ENCODE measurements at regions not wholly inside any gene's neighbourhood (a gene's known extent, or its start where the extent isn't known, plus 50 kb on each side); places are given as distances from the start of the nearest gene placed in this dataset.
A peak's percentile ranks its signal among the peaks of the same experiment; 100 is the strongest.

DNA sequence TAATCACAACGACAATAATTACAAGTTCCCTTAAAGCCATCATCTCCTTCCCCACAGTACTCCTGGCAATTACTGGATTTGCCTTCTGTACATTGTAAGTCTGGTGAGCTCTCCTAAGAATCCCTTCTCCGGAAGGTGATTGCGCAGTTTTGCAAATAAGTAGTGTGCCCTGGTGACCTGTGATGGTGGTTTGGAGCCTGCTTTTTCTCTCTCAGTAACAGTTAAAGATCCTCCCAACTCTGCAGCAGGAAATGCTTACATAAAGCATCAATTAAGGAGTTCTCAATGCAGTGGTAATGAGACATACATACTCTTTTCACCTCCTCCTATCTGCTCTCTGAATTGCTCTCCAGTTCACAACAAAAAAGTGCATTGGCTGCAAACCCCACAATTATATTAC lies 159.7 kb downstream of the SH2D1A start:
- Histone ChIP-seq H3K4me1 (ENCODE audit: control insufficient read depth, extremely low read depth, insufficient read depth, low read length) (no peaks in the 10 kb centered on the region), H3K9ac (ENCODE audit: insufficient read depth, low read length) (no peak overlapping the region), H2AFZ (ENCODE audit: low read length) (no peak overlapping the region), H3K27me3 (ENCODE audit: control insufficient read depth, insufficient read depth, low read length) (no peaks in the 10 kb centered on the region), H4K20me1 (ENCODE audit: control insufficient read depth, extremely low read depth, insufficient read depth, low read length) (no peaks in the 10 kb centered on the region), H3K4me2 (ENCODE audit: extremely low read depth, insufficient read depth, low read length) (no peak overlapping the region), H3K27ac (ENCODE audit: insufficient read depth, low read length) (no peak overlapping the region), H3K9me3 (ENCODE audit: control insufficient read depth, insufficient read depth, low read depth, low read length) (no peaks in the 10 kb centered on the region), H3K36me3 (ENCODE audit: control insufficient read depth, insufficient read depth, low read length) (no peaks in the 10 kb centered on the region), H3K79me2 (ENCODE audit: control insufficient read depth, insufficient read depth, low read length) (no peaks in the 10 kb centered on the region), H3K4me3 (replicated peaks in 1 of 4; ENCODE audit: control extremely low read depth in 1 of 4, insufficient read depth in 1 of 4, low read depth in 3 of 4, low read length in 4 of 4) (no peak overlapping the region)
- TF ChIP-seq EZH2 (IDR thresholded peaks at IDR 0.05; ENCODE audit: low read length, missing control alignments): no peak
- TF ChIP-seq, protein P1, sequence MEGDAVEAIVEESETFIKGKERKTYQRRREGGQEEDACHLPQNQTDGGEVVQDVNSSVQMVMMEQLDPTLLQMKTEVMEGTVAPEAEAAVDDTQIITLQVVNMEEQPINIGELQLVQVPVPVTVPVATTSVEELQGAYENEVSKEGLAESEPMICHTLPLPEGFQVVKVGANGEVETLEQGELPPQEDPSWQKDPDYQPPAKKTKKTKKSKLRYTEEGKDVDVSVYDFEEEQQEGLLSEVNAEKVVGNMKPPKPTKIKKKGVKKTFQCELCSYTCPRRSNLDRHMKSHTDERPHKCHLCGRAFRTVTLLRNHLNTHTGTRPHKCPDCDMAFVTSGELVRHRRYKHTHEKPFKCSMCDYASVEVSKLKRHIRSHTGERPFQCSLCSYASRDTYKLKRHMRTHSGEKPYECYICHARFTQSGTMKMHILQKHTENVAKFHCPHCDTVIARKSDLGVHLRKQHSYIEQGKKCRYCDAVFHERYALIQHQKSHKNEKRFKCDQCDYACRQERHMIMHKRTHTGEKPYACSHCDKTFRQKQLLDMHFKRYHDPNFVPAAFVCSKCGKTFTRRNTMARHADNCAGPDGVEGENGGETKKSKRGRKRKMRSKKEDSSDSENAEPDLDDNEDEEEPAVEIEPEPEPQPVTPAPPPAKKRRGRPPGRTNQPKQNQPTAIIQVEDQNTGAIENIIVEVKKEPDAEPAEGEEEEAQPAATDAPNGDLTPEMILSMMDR (conservative IDR thresholded peaks at IDR 0.05 in 1 of 2, IDR thresholded peaks at IDR 0.05 in 1 of 2; ENCODE audit: low read depth in 1 of 2, low read length in 2 of 2): no peak
- no peak for DNase-seq (ENCODE audit: low read depth in 2 of 2)

DNA sequence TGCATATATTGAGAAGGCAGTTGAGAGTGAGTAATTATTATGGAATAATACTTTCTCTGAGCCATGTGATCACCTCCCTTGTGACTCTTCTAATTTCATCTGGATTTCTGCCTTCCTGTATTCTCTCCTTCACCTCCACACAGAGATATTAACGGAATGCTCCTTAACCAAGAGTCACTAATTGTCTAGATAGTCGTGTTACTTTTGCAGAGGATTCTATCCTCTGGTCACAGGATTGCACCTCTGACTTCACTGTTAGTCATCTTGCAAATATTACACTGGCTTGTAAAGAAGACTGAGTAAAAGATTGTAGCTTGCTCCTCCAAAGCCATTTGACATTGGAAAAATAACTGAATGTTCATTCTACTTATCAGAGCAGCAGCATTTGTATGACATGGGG lies 160.9 kb downstream of the SH2D1A start:
- no peak for TF ChIP-seq EZH2 (IDR thresholded peaks at IDR 0.05; ENCODE audit: low read length, missing control alignments)
- TF ChIP-seq, protein P1 (conservative IDR thresholded peaks at IDR 0.05 in 1 of 2, IDR thresholded peaks at IDR 0.05 in 1 of 2; ENCODE audit: low read depth in 1 of 2, low read length in 2 of 2): no peak
- Histone ChIP-seq H3K79me2 (ENCODE audit: control insufficient read depth, insufficient read depth, low read length) (no peaks in the 10 kb centered on the region), H3K4me2 (ENCODE audit: extremely low read depth, insufficient read depth, low read length) (no peak overlapping the region), H3K4me3 (replicated peaks in 1 of 4; ENCODE audit: control extremely low read depth in 1 of 4, insufficient read depth in 1 of 4, low read depth in 3 of 4, low read length in 4 of 4) (no peak overlapping the region), H4K20me1 (ENCODE audit: control insufficient read depth, extremely low read depth, insufficient read depth, low read length) (no peaks in the 10 kb centered on the region), H3K27ac (ENCODE audit: insufficient read depth, low read length) (no peak overlapping the region), H3K9me3 (ENCODE audit: control insufficient read depth, insufficient read depth, low read depth, low read length) (no peaks in the 10 kb centered on the region), H3K9ac (ENCODE audit: insufficient read depth, low read length) (no peak overlapping the region), H3K36me3 (ENCODE audit: control insufficient read depth, insufficient read depth, low read length) (no peaks in the 10 kb centered on the region), H3K4me1 (ENCODE audit: control insufficient read depth, extremely low read depth, insufficient read depth, low read length) (no peaks in the 10 kb centered on the region), H3K27me3 (ENCODE audit: control insufficient read depth, insufficient read depth, low read length) (no peaks in the 10 kb centered on the region), H2AFZ (ENCODE audit: low read length) (no peak overlapping the region)
- DNase-seq (ENCODE audit: low read depth in 2 of 2): no peak

DNA sequence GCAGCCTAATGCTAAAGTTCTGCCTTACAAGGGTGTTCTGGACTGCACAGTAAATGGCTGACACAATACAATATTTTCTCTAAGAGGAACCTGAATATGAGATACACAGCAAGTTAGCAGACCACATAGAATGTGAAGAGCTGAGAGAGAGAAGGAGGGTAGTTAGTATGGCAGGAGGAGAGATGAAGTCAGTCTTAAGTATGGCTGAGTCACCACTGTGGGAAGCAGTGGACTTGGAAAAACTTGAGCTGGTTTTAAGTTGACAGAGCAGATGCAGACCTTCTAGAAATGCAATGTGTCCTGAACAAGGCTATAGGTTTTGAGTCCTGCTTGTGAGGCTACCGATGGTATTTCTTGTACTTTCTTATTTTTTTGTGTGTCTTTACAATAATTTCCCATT lies 172.5 kb downstream of the SH2D1A start:
- peak in 1 of 2 donors; percentile 50 for DNase-seq (ENCODE audit: low read depth in 2 of 2)
- Histone ChIP-seq H4K20me1 (ENCODE audit: control insufficient read depth, extremely low read depth, insufficient read depth, low read length) (no peaks in the 10 kb centered on the region), H3K4me1 (ENCODE audit: control insufficient read depth, extremely low read depth, insufficient read depth, low read length) (no peaks in the 10 kb centered on the region), H3K36me3 (ENCODE audit: control insufficient read depth, insufficient read depth, low read length) (no peaks in the 10 kb centered on the region), H2AFZ (ENCODE audit: low read length) (no peak overlapping the region), H3K9me3 (ENCODE audit: control insufficient read depth, insufficient read depth, low read depth, low read length) (no peaks in the 10 kb centered on the region), H3K4me3 (replicated peaks in 1 of 4; ENCODE audit: control extremely low read depth in 1 of 4, insufficient read depth in 1 of 4, low read depth in 3 of 4, low read length in 4 of 4) (no peak overlapping the region), H3K79me2 (ENCODE audit: control insufficient read depth, insufficient read depth, low read length) (no peaks in the 10 kb centered on the region), H3K4me2 (ENCODE audit: extremely low read depth, insufficient read depth, low read length) (no peak overlapping the region), H3K27me3 (ENCODE audit: control insufficient read depth, insufficient read depth, low read length) (no peaks in the 10 kb centered on the region), H3K9ac (ENCODE audit: insufficient read depth, low read length) (no peak overlapping the region), H3K27ac (ENCODE audit: insufficient read depth, low read length) (no peak overlapping the region)
- TF ChIP-seq, protein P1 (conservative IDR thresholded peaks at IDR 0.05 in 1 of 2, IDR thresholded peaks at IDR 0.05 in 1 of 2; ENCODE audit: low read depth in 1 of 2, low read length in 2 of 2): no peak
- TF ChIP-seq EZH2 (IDR thresholded peaks at IDR 0.05; ENCODE audit: low read length, missing control alignments): no peak

Measured in fibroblast of lung (primary cell).